ENCODE measurements at regions not wholly inside any gene's neighbourhood (a gene's known extent, or its start where the extent isn't known, plus 50 kb on each side); places are given as distances from the start of the nearest gene placed in this dataset.

DNA sequence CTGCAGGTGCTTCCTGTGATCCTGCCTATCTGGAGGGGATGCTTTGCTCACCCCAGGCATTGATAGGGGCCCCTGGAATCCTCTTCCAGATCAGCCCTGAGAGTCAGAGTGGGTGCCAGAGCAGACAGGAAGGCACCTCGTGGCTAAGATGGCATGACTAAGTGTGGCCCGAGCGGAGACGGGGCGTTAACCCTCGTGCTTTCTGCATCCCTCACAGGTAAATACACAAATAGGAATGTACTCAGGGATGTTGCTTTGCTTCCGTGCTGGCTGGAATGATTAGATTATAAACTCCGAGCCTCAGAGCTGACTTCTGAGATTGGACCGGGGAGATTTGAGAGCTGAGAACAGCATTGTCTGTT is 312.7 kb upstream of the B3GAT1 start:
- H3K4me3 ChIP-seq (ENCODE audit: extremely low read depth in 1 of 4, insufficient read depth in 2 of 4, low read depth in 3 of 4, low read length in 4 of 4) = no peak overlapping the region
- H3K4me2 ChIP-seq (ENCODE audit: insufficient read depth in 1 of 2, low read depth in 2 of 2, low read length in 2 of 2) = no peak overlapping the region
- H2AK5ac ChIP-seq (ENCODE audit: low read depth, low read length) = no peak overlapping the region
- DNase-seq (ENCODE audit: low read depth in 1 of 2, low spot score in 2 of 2) (no peak), FAIRE-seq (no peak)
- ChIA-PET CTCF (ENCODE audit: partially characterized antibody) (interaction anchor here (0.7 to 3.5 kb wide), 11 partner anchors 10 to 168 kb away, joined by 3 to 28 read pairs (median 4); no protein-coding TSS in a partner anchor), POLR2A (ENCODE audit: partially characterized antibody) (no interaction called here)
- H3K56ac ChIP-seq (replicated peaks; ENCODE audit: insufficient read length, low read depth, low read length) = no peak overlapping the region
- H2BK5ac ChIP-seq (ENCODE audit: low read depth, low read length) = no peak overlapping the region
- H3K79me2 ChIP-seq (ENCODE audit: control insufficient read depth in 1 of 2, insufficient read depth in 2 of 2, low read length in 2 of 2) = no peaks in the 10 kb centered on the region
- no peak overlapping the region for H3K27ac ChIP-seq (ENCODE audit: low read depth, low read length)
- H3K27me3 ChIP-seq (replicated peaks in 1 of 4; ENCODE audit: control insufficient read depth in 3 of 4, extremely low read depth in 1 of 4, insufficient read depth in 3 of 4, low read length in 3 of 4) = no peaks in the 10 kb centered on the region
- H3K18ac ChIP-seq (ENCODE audit: extremely low read depth, low read length) = no peak overlapping the region
- no peak overlapping the region for H2AFZ ChIP-seq (ENCODE audit: low read length)
- H4K91ac ChIP-seq (replicated peaks; ENCODE audit: insufficient read length, low read length) = no peak overlapping the region
- no peak overlapping the region for H3K4ac ChIP-seq (replicated peaks; ENCODE audit: insufficient read length, low read depth, low read length)
- H4K20me1 ChIP-seq (replicated peaks in 1 of 2; ENCODE audit: control insufficient read depth in 1 of 2, insufficient read depth in 2 of 2, low read length in 2 of 2) = no peaks in the 10 kb centered on the region
- H2BK20ac ChIP-seq (ENCODE audit: low read length) = no peak overlapping the region
- H3K23me2 ChIP-seq (ENCODE audit: low read depth, low read length) = no peaks in the 10 kb centered on the region
- H3K14ac ChIP-seq (ENCODE audit: insufficient read length) = no peak overlapping the region
- no peak overlapping the region for H2BK12ac ChIP-seq (ENCODE audit: low read depth, low read length)
- no peak overlapping the region for H2BK120ac ChIP-seq (replicated peaks; ENCODE audit: low read depth, low read length)
- WGBS, 2 experiments (ENCODE audit: extremely low coverage in 1 of 2, insufficient coverage in 1 of 2, insufficient read length in 1 of 2, insufficient replicate concordance in 2 of 2, low coverage in 1 of 2, low lambda C conversion rate in 2 of 2, missing lambda C conversion rate in 1 of 2) = 87% methylated on average over 9 of the region's 9 CpGs; no CpG with 5 or more reads in 1 of the 2 experiments
- H3K9me3 ChIP-seq (ENCODE audit: insufficient read depth in 2 of 2, low read depth in 1 of 2, low read length in 1 of 2) = no peaks in the 10 kb centered on the region
- no peaks in the 10 kb centered on the region for H3K79me1 ChIP-seq (ENCODE audit: low read depth, low read length)
- no peak overlapping the region for H3K9ac ChIP-seq (replicated peaks in 1 of 4; ENCODE audit: extremely low read depth in 1 of 4, low read depth in 3 of 4, low read length in 3 of 4)
- H3K36me3 ChIP-seq (ENCODE audit: control insufficient read depth in 2 of 4, insufficient read depth in 4 of 4, low read length in 3 of 4) = no peaks in the 10 kb centered on the region
- no peak overlapping the region for H2BK15ac ChIP-seq (ENCODE audit: low read length)
- no peak overlapping the region for H3K23ac ChIP-seq (ENCODE audit: insufficient read length)
- no peak overlapping the region for H4K8ac ChIP-seq (ENCODE audit: extremely low read depth, insufficient read depth, low read length)
- no peak overlapping the region for H4K5ac ChIP-seq (ENCODE audit: insufficient read length, low read depth, low read length)
- peaks cover 0 to 7% (median 1%) of the 10 kb centered on the region in 4 experiments; a peak in 5 of 7 replicates for H3K4me1 ChIP-seq (replicated peaks in 1 of 4; ENCODE audit: control insufficient read depth in 3 of 4, insufficient read depth in 4 of 4, low read length in 3 of 4)
- no peak for TF ChIP-seq ZNF274 (IDR thresholded peaks at IDR 0.05; ENCODE audit: borderline replicate concordance, extremely low read depth, low read length)
- TF ChIP-seq GTF2F1 (IDR thresholded peaks at IDR 0.05; ENCODE audit: borderline replicate concordance, low read depth, low read length) = no peak
